ENCODE measurements at regions not wholly inside any gene's neighbourhood (a gene's known extent, or its start where the extent isn't known, plus 50 kb on each side); places are given as distances from the start of the nearest gene placed in this dataset.
"Not testable (repeated sequence)": the region's sequence is repeated elsewhere in the genome, so short reads cannot be mapped to it uniquely, and the experiment has no call there.

DNA sequence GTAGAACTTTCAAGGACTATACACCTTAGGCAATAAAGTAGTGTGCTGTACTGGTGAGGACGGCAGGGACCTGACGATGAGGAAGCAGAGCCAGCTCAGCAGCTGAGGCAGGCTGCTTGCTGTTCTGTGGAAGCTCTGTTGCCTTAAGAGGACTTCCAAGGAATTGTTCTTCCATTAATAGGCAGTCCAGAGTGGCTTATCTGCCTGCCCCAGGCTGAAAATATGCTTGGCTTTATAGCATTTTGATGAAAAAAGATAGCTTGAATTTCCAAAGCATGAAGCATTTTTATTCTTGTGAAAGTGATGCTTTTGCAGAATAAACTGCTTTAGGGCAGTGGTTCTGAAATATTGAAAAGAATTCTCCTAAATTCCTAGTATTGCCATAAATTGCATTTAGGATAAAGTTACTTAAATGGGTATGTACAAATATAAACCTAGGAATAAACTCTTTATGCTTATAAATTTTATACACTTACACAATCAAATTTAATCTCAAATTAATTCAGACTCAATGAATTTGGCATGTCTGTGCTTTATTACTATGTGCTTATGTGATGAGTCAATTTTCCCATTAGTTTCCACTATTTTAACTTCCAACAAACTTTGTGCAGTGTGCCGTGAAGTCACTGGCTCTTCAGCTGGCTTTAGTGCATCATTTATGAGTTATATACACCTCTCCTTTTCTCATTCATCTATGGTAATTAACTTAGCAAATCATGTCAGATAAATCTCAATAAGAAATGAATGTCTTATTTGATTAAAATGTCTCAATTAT is 231.0 kb upstream of the RASGRP1 start:
- H3K27ac ChIP-seq: no peak overlapping the region
- no peaks in the 10 kb centered on the region for H3K27me3 ChIP-seq
- TF ChIP-seq POLR2A (IDR thresholded peaks at IDR 0.05) (no peak), POLR2AphosphoS5 (IDR thresholded peaks at IDR 0.05; ENCODE audit: insufficient read depth in 1 of 2, low read depth in 1 of 2) (no peak)
- TF ChIP-seq, protein P1, sequence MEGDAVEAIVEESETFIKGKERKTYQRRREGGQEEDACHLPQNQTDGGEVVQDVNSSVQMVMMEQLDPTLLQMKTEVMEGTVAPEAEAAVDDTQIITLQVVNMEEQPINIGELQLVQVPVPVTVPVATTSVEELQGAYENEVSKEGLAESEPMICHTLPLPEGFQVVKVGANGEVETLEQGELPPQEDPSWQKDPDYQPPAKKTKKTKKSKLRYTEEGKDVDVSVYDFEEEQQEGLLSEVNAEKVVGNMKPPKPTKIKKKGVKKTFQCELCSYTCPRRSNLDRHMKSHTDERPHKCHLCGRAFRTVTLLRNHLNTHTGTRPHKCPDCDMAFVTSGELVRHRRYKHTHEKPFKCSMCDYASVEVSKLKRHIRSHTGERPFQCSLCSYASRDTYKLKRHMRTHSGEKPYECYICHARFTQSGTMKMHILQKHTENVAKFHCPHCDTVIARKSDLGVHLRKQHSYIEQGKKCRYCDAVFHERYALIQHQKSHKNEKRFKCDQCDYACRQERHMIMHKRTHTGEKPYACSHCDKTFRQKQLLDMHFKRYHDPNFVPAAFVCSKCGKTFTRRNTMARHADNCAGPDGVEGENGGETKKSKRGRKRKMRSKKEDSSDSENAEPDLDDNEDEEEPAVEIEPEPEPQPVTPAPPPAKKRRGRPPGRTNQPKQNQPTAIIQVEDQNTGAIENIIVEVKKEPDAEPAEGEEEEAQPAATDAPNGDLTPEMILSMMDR (IDR thresholded peaks at IDR 0.05): no peak
- H3K9me3 ChIP-seq: no peaks in the 10 kb centered on the region
- intact Hi-C loops (cut with DNase I): no loop called here
- no peaks in the 10 kb centered on the region for H3K4me1 ChIP-seq
- no peak overlapping the region for H3K4me3 ChIP-seq
- H3K36me3 ChIP-seq: no peaks in the 10 kb centered on the region
- DNase-seq (ENCODE audit: extremely low spot score in 2 of 2): no peak

DNA sequence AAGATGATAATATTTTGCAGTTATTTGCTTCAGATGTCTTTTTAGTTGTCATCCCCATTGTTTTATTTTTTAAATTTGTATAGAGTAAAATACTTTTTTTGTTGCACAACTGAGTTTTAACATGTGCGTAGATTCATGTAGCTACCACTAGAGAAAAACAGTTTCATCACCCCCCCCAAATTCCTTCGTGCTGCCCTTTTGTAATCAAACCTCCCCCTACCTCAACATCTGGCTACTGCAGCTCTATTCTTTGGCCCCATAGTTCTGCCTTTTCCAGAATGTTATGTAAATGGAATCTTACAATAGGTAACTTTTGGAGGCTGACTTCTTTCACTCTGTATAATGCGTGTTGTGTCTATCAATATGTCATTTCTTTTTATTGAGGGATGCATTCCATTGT is 232.0 kb upstream of the RASGRP1 start:
- H3K4me3 ChIP-seq: no peak overlapping the region
- no peak for DNase-seq (ENCODE audit: extremely low spot score in 2 of 2)
- TF ChIP-seq, protein P1 (IDR thresholded peaks at IDR 0.05): no peak
- no peak for TF ChIP-seq POLR2A (IDR thresholded peaks at IDR 0.05)
- TF ChIP-seq POLR2AphosphoS5 (IDR thresholded peaks at IDR 0.05; ENCODE audit: insufficient read depth in 1 of 2, low read depth in 1 of 2): no peak
- no peak overlapping the region for H3K27ac ChIP-seq
- H3K27me3 ChIP-seq: no peaks in the 10 kb centered on the region
- H3K36me3 ChIP-seq: no peaks in the 10 kb centered on the region
- no peaks in the 10 kb centered on the region for H3K9me3 ChIP-seq
- no peaks in the 10 kb centered on the region for H3K4me1 ChIP-seq
- intact Hi-C loops (cut with DNase I): no loop called here

DNA sequence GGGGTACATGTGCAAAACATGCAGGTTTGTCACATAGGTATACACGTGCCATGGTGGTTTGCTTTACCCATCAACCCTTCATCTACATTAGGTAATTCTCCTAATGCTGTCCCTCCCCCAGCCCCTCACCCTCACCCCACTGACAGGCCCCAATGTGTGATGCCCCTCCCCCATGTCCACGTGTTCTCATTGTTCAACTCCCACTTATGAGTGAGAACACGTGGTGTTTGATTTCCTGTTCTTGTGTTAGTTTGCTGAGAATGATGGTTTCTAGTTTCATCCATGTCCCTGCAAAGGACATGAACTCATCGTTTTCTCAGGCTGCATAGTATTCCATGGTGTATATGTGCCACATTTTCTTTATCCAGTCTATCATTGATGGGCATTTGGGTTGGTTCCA is 232.9 kb upstream of the RASGRP1 start:
- H3K9me3 ChIP-seq; DNase-seq (ENCODE audit: extremely low spot score in 2 of 2); intact Hi-C loops (cut with DNase I); H3K4me1 ChIP-seq; H3K27me3 ChIP-seq; H3K36me3 ChIP-seq; H3K4me3 ChIP-seq; H3K27ac ChIP-seq: not testable (repeated sequence)

DNA sequence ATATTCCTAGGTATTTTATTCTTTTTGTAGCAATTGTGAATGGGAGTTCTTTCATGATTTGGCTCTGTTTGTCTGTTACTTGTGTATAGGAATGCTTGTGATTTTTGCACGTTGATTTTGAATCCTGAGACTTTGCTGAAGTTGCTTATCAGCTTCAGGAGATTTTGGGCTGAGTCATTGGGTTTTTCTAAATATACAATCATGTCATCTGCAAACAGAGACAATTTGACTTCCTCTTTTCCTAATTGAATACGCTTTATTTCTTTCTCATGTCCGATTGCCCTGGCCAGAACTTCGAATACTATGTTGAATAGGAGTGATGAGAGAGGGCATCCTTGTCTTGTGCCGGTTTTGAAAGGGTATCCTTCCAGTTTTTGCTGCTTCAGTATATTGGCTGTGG is 234.6 kb upstream of the RASGRP1 start:
- DNase-seq (ENCODE audit: extremely low spot score in 2 of 2); intact Hi-C loops (cut with DNase I); H3K4me3 ChIP-seq; H3K9me3 ChIP-seq; H3K4me1 ChIP-seq; H3K27me3 ChIP-seq; H3K36me3 ChIP-seq; H3K27ac ChIP-seq: not testable (repeated sequence)

DNA sequence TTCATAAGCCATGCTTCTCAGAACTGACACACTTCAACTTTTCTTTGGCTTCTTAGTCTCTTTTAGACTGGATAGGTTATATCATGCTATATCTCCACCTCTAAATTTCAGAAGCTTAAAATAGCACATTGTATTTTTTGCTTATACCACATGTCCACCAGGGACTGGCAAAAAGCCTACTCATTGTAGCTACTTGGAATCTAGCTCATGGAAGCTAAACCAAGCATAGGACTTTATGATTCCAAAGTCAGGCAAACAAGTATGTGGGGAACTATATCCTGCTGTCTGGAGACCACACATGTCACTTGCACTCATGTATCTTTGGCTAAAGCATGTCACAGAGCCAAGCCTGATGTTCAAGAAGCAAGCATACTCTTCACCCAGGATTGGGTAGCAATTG is 245.0 kb upstream of the RASGRP1 start:
- DNase-seq (ENCODE audit: extremely low spot score in 2 of 2): no peak
- no peaks in the 10 kb centered on the region for H3K4me1 ChIP-seq
- no peak overlapping the region for H3K27ac ChIP-seq
- H3K36me3 ChIP-seq: no peaks in the 10 kb centered on the region
- TF ChIP-seq, protein P1 (IDR thresholded peaks at IDR 0.05): no peak
- no peak for TF ChIP-seq POLR2AphosphoS5 (IDR thresholded peaks at IDR 0.05; ENCODE audit: insufficient read depth in 1 of 2, low read depth in 1 of 2)
- no peak for TF ChIP-seq POLR2A (IDR thresholded peaks at IDR 0.05)
- no peaks in the 10 kb centered on the region for H3K9me3 ChIP-seq
- intact Hi-C loops (cut with DNase I): loop anchor here (5.0 to 10.0 kb wide), 2 partner anchors 775 to 848 kb away; partner anchors contain the start of gene THBS1
- no peaks in the 10 kb centered on the region for H3K27me3 ChIP-seq
- no peak overlapping the region for H3K4me3 ChIP-seq

DNA sequence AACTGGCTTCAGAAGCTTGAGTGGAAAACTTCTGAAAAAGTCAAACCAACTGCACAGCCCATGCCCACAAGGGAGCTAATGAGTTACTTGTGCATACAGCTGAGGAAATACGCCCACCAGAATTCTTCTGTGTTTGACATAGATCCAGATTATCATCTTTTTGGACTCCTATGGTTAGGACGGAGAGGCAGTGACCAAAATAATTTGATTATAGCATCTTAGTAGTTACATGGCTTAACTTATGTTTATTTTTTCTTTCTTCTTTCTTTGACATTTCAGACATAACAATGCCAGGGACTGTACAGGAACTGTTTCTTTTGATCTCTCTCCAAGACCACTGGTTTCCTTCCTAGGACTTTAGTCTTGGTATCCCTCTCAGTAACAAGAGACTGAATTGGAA is 246.1 kb upstream of the RASGRP1 start:
- DNase-seq (ENCODE audit: extremely low spot score in 2 of 2): no peak
- H3K4me1 ChIP-seq: no peaks in the 10 kb centered on the region
- no peaks in the 10 kb centered on the region for H3K9me3 ChIP-seq
- no peak overlapping the region for H3K27ac ChIP-seq
- no peaks in the 10 kb centered on the region for H3K36me3 ChIP-seq
- no peaks in the 10 kb centered on the region for H3K27me3 ChIP-seq
- H3K4me3 ChIP-seq: no peak overlapping the region
- TF ChIP-seq, protein P1 (IDR thresholded peaks at IDR 0.05): no peak
- no peak for TF ChIP-seq POLR2A (IDR thresholded peaks at IDR 0.05)
- no peak for TF ChIP-seq POLR2AphosphoS5 (IDR thresholded peaks at IDR 0.05; ENCODE audit: insufficient read depth in 1 of 2, low read depth in 1 of 2)
- intact Hi-C loops (cut with DNase I): loop anchor here (10.0 kb wide), 1 partner anchor 774 kb away; the partner anchor contains the start of gene THBS1

DNA sequence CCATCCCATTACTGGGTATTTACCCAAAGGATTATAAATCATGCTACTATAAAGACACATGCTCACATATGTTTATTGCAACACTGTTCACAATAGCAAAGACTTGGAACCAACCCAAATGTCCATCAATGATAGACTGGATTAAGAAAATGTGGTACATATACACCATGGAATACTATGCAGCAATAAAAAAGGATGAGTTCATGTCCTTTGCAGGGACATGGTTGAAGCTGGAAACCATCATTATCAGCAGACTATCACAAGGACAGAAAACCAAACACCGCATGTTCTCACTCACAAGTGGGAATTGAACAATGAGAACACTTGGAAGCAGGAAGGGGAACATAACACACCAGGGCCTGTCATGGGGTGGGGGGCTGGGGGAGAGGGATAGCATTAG is 249.6 kb upstream of the RASGRP1 start:
- not testable (repeated sequence) for DNase-seq (ENCODE audit: extremely low spot score in 2 of 2); H3K27me3 ChIP-seq; H3K36me3 ChIP-seq; H3K4me3 ChIP-seq; H3K9me3 ChIP-seq; H3K4me1 ChIP-seq; H3K27ac ChIP-seq
- intact Hi-C loops (cut with DNase I): loop anchor here (10.0 kb wide), 1 partner anchor 771 kb away; the partner anchor contains the start of gene THBS1

Data from vagina (tissue), 2 donors.